ENCODE measurements at regions not wholly inside any gene's neighbourhood (a gene's known extent, or its start where the extent isn't known, plus 50 kb on each side); places are given as distances from the start of the nearest gene placed in this dataset.

DNA sequence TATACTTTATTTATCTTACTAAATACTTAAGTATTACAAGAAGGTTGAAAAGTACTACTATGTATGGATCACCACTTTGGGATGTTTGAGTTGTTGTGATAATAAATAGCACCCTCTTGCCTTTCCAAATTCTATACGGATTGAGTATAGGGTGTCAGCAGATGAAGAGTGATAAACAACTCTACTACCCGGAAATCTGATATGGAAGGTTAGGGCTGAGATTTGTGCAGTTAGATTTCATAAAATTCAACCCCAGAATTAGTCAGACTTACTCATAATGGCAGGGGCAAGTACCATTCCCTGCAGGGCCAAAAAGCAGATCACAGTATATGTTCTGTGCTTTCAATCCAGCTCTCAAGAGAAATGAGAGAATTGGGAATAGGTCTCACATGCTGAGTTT is 1008.9 kb upstream of the PCDH7 start:
- H3K9me2 ChIP-seq (ENCODE audit: insufficient read depth): no peaks in the 10 kb centered on the region
- ATAC-seq (no peak), DNase-seq (ENCODE audit: low spot score) (no peak)
- Mint-ChIP-seq H3K36me3 (ENCODE audit: low read depth) (peaks cover 7% of the 10 kb centered on the region), H3K4me1 (no peaks in the 10 kb centered on the region), H3K4me3 (no peak overlapping the region), H3K27ac (no peak overlapping the region), H3K27me3 (ENCODE audit: insufficient read depth, low read depth, poor library complexity) (no peaks in the 10 kb centered on the region), H3K9me3 (peaks cover 13% of the 10 kb centered on the region)
- H2AFZ ChIP-seq: no peak overlapping the region
- H3K4me3 ChIP-seq: no peak overlapping the region
- H4K20me1 ChIP-seq (replicated peaks; ENCODE audit: insufficient read depth): no peaks in the 10 kb centered on the region
- H3K27ac ChIP-seq (ENCODE audit: low read depth): no peak overlapping the region
- no peaks in the 10 kb centered on the region for H3F3A ChIP-seq (replicated peaks; ENCODE audit: low read depth)
- H3K4me2 ChIP-seq: no peak overlapping the region
- H3K79me2 ChIP-seq (replicated peaks; ENCODE audit: insufficient read depth): no peaks in the 10 kb centered on the region
- no peaks in the 10 kb centered on the region for H3K27me3 ChIP-seq (ENCODE audit: insufficient read depth)
- TF ChIP-seq, protein P1, sequence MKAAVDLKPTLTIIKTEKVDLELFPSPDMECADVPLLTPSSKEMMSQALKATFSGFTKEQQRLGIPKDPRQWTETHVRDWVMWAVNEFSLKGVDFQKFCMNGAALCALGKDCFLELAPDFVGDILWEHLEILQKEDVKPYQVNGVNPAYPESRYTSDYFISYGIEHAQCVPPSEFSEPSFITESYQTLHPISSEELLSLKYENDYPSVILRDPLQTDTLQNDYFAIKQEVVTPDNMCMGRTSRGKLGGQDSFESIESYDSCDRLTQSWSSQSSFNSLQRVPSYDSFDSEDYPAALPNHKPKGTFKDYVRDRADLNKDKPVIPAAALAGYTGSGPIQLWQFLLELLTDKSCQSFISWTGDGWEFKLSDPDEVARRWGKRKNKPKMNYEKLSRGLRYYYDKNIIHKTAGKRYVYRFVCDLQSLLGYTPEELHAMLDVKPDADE (IDR thresholded peaks at IDR 0.05): no peak
- no peak for TF ChIP-seq STAT1 (IDR thresholded peaks at IDR 0.05; ENCODE audit: unreplicated experiment)
- no peaks in the 10 kb centered on the region for H3K36me3 ChIP-seq (ENCODE audit: insufficient read depth)
- no peaks in the 10 kb centered on the region for H3K4me1 ChIP-seq (ENCODE audit: insufficient read depth)

DNA sequence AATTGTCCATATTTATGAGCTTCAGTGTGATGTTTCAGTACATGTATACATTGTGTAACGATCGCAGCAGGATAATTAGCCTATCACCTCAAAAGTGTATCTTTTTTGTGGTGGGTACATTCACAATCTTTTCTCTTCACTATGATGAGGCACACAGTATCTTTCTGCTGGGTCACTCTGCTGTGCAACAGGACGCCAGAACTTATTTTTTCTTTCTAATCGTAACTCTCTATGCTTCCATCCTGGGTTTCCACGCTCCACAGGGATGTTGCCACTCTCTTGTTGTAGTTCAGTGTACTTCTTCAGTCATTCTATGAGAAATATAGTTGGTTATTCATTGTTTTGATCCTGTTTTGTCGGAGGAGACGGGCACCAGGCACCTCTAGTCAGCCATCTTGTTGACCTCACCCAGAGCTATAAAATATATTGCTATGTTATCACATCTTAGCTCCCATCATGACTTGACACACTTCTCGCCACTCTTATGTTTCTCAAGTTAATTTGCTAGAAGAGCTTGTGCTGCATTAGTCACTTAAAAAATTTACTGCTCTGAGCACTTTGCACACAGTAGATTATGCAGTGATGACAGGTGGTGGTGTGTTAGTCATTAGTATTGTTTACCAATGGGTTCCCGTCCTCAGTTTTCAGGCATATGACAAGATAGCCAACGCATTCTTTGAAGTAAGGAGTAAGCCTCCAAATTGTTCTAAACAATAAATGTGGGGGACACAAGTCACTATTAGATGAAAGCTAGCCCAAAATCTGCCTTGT is 1002.7 kb upstream of the PCDH7 start:
- no peak overlapping the region for H3K27ac ChIP-seq (ENCODE audit: low read depth)
- H4K20me1 ChIP-seq (replicated peaks; ENCODE audit: insufficient read depth): no peaks in the 10 kb centered on the region
- no peaks in the 10 kb centered on the region for H3K27me3 Mint-ChIP-seq (ENCODE audit: insufficient read depth, low read depth, poor library complexity)
- H3K4me3 Mint-ChIP-seq: no peak overlapping the region
- no peaks in the 10 kb centered on the region for H3K36me3 ChIP-seq (ENCODE audit: insufficient read depth)
- no peaks in the 10 kb centered on the region for H3K4me1 ChIP-seq (ENCODE audit: insufficient read depth)
- no peak overlapping the region for H3K4me2 ChIP-seq
- no peaks in the 10 kb centered on the region for H3K36me3 Mint-ChIP-seq (ENCODE audit: low read depth)
- DNase-seq (ENCODE audit: low spot score) (no peak), ATAC-seq (no peak)
- H3K27ac Mint-ChIP-seq: no peak overlapping the region
- no peak for TF ChIP-seq CTCF (conservative IDR thresholded peaks at IDR 0.05; ENCODE audit: low read depth in 2 of 2)
- TF ChIP-seq STAT1 (IDR thresholded peaks at IDR 0.05; ENCODE audit: unreplicated experiment): no peak
- no peak for TF ChIP-seq POLR2AphosphoS5 (IDR thresholded peaks at IDR 0.05; ENCODE audit: low read depth)
- TF ChIP-seq, protein P2, sequence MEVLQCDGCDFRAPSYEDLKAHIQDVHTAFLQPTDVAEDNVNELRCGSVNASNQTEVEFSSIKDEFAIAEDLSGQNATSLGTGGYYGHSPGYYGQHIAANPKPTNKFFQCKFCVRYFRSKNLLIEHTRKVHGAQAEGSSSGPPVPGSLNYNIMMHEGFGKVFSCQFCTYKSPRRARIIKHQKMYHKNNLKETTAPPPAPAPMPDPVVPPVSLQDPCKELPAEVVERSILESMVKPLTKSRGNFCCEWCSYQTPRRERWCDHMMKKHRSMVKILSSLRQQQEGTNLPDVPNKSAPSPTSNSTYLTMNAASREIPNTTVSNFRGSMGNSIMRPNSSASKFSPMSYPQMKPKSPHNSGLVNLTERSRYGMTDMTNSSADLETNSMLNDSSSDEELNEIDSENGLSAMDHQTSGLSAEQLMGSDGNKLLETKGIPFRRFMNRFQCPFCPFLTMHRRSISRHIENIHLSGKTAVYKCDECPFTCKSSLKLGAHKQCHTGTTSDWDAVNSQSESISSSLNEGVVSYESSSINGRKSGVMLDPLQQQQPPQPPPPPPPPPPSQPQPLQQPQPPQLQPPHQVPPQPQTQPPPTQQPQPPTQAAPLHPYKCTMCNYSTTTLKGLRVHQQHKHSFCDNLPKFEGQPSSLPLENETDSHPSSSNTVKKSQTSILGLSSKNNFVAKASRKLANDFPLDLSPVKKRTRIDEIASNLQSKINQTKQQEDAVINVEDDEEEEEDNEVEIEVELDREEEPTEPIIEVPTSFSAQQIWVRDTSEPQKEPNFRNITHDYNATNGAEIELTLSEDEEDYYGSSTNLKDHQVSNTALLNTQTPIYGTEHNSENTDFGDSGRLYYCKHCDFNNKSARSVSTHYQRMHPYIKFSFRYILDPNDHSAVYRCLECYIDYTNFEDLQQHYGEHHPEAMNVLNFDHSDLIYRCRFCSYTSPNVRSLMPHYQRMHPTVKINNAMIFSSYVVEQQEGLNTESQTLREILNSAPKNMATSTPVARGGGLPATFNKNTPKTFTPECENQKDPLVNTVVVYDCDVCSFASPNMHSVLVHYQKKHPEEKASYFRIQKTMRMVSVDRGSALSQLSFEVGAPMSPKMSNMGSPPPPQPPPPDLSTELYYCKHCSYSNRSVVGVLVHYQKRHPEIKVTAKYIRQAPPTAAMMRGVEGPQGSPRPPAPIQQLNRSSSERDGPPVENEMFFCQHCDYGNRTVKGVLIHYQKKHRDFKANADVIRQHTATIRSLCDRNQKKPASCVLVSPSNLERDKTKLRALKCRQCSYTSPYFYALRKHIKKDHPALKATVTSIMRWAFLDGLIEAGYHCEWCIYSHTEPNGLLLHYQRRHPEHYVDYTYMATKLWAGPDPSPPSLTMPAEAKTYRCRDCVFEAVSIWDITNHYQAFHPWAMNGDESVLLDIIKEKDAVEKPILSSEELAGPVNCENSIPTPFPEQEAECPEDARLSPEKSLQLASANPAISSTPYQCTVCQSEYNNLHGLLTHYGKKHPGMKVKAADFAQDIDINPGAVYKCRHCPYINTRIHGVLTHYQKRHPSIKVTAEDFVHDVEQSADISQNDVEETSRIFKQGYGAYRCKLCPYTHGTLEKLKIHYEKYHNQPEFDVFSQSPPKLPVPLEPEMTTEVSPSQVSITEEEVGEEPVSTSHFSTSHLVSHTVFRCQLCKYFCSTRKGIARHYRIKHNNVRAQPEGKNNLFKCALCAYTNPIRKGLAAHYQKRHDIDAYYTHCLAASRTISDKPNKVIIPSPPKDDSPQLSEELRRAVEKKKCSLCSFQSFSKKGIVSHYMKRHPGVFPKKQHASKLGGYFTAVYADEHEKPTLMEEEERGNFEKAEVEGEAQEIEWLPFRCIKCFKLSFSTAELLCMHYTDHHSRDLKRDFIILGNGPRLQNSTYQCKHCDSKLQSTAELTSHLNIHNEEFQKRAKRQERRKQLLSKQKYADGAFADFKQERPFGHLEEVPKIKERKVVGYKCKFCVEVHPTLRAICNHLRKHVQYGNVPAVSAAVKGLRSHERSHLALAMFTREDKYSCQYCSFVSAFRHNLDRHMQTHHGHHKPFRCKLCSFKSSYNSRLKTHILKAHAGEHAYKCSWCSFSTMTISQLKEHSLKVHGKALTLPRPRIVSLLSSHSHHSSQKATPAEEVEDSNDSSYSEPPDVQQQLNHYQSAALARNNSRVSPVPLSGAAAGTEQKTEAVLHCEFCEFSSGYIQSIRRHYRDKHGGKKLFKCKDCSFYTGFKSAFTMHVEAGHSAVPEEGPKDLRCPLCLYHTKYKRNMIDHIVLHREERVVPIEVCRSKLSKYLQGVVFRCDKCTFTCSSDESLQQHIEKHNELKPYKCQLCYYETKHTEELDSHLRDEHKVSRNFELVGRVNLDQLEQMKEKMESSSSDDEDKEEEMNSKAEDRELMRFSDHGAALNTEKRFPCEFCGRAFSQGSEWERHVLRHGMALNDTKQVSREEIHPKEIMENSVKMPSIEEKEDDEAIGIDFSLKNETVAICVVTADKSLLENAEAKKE (CRISPR knock-in tag; IDR thresholded peaks at IDR 0.05): no peak
- TF ChIP-seq REST (IDR thresholded peaks at IDR 0.05; ENCODE audit: unreplicated experiment): no peak
- no peak for TF ChIP-seq ZNF331 (CRISPR knock-in tag; IDR thresholded peaks at IDR 0.05; ENCODE audit: low read depth)
- H3K9me2 ChIP-seq (ENCODE audit: insufficient read depth): no peaks in the 10 kb centered on the region
- no peaks in the 10 kb centered on the region for H3K79me2 ChIP-seq (replicated peaks; ENCODE audit: insufficient read depth)
- H3K4me1 Mint-ChIP-seq: no peaks in the 10 kb centered on the region
- H3K27me3 ChIP-seq (ENCODE audit: insufficient read depth): no peaks in the 10 kb centered on the region
- no peaks in the 10 kb centered on the region for H3F3A ChIP-seq (replicated peaks; ENCODE audit: low read depth)
- no peaks in the 10 kb centered on the region for H3K9me3 Mint-ChIP-seq
- H2AFZ ChIP-seq: no peak overlapping the region; the same call in 1 of the 2 replicates
- no peak overlapping the region for H3K4me3 ChIP-seq
